HK-2 (cell line): ENCODE measurements at regions not wholly inside any gene's neighbourhood (a gene's known extent, or its start where the extent isn't known, plus 50 kb on each side); places are given as distances from the start of the nearest gene placed in this dataset.

ENCODE experiments used
- DNase-seq: peaks from one replicate; pipeline ENCODE4 v3.0.0-alpha.2; 2018; ENCODE audit not compliant: unreplicated experiment

DNA sequence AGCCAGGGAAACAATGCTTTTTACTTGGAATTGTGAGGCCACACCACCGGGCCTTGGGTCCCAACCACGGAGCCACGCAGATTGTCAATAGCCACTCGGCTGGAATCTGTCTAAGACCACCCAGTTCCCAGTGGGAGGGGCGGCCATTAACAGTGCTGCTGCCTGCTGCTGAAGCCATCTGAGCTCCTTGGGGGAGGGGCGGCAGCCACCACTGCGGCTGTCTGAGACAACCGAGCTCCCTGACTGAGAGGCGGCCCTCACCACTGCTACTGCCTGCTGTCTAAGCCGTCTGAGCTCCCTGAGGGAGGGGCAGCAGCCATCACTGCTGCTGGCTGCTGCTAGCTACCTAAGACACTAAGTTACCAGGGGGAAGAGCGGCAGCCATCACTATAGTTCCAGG is 64.3 kb downstream of the DMRTA2 start:
- no peak for DNase-seq

GRCh38 chr1:50357186-50357585 is 66.1 kb downstream of the DMRTA2 start:
- no peak for DNase-seq

- no peak for DNase-seq
These were observed 68.4 kb downstream of the DMRTA2 start for GRCh38 chr1:50354813-50355212.

GRCh38 chr1:50352428-50352827 is 70.8 kb downstream of the DMRTA2 start:
- DNase-seq = no peak

- no peak for DNase-seq
These were observed 72.4 kb downstream of the DMRTA2 start for GRCh38 chr1:50350868-50351267.

- no peak for DNase-seq
These were observed 72.8 kb downstream of the DMRTA2 start for GRCh38 chr1:50350421-50350820.

DNA sequence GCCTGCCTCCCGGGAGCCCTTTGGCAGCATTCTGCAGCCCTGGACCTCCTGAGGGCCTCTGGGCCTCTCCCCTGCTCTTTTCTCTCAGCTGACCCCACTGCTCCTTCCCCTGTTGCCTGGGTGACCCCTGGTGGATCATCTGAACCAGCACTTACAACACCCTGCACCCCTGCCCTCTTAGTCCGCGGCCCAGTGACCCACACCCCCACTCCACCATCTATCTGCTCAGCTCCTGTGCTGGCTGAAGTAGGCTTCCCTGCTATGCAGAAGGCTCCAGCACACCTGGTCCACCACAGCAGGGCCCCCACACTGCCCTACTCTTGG is 74.0 kb downstream of the DMRTA2 start:
- DNase-seq = no peak

DNA sequence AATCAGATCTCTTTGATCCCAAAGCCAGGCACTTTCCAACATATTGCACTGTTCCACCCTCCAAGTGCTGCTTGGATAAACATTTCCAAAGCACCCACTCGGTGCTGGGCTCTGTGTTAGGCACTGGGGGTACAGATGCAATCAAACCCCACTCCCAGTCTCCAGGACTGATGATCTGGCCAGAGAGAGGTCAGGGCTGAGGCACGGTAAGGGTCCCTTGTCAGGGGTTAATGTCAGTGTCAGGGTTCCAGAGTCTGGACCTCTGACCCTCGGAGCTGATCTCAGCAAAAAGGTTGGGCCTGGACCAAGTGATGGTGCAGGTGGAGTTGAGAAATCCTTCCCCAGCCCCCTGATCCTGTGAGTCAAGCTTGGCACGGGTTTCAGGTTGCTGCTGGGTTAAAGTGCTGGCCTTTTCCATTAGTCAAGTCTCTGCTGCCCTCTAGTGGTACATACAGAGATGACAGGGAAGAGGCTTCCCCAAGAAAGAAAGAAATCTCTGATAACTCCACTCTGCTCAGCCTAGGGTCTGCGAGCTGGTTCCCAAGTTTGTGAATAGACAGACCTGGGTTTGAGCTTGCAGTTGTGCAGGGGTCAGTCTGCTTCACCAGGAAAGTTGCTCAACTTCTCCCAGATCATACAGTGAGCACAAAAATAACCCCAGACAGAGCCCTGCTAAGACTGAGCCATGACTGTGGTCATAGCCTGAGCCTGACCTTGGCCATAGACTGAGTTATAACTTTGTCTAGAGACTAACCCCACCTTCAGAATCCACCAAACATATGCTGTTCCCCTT is 74.6 kb downstream of the DMRTA2 start:
- DNase-seq = peak; percentile 55

DNA sequence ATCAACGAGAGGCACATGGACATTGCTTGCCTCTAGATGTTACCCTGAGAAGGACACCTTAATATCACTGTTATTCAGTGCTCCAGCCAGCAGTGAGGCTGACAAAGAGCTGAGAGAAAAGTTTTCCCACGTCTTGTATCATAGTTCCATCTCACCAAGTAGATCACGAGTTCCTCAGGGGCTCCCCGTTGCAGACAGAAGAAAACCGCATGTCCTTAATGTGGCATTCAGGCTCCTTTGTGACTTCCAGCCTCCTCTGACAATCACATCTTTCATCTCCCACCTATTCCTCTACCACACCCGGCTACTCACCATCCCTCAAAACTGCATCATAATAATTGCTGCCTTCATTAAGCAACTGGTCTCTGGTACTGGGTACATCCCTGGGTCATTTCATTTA is 75.3 kb downstream of the DMRTA2 start:
- no peak for DNase-seq

GRCh38 chr1:50346621-50347020 is 76.6 kb downstream of the DMRTA2 start:
- DNase-seq = no peak

- DNase-seq = no peak
These were observed 79.9 kb downstream of the DMRTA2 start for GRCh38 chr1:50343323-50343722.

DNA sequence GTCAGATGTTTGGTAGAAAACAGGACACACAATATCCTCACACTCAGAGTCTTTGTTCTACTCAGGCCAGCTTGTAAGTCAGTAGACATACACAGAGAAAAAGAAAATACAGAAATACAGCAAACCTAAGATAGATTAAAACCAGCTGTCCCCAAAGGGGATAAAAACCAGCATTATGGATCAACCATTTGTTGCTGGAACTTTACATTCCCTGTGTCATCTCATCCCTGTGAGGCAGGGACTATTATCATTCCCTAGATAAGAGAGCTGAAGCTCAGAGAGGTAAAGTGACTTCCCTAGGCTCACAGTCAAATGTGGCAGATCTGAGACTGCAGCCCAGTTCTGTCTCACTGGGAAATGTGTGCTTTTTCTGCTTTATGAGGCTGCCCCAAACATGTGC is 80.7 kb downstream of the DMRTA2 start:
- no peak for DNase-seq

GRCh38 chr1:50335036-50335435 is 88.2 kb downstream of the DMRTA2 start:
- no peak for DNase-seq

- DNase-seq = peak; percentile 72
These were observed 89.7 kb downstream of the DMRTA2 start for GRCh38 chr1:50333595-50333974.

DNA sequence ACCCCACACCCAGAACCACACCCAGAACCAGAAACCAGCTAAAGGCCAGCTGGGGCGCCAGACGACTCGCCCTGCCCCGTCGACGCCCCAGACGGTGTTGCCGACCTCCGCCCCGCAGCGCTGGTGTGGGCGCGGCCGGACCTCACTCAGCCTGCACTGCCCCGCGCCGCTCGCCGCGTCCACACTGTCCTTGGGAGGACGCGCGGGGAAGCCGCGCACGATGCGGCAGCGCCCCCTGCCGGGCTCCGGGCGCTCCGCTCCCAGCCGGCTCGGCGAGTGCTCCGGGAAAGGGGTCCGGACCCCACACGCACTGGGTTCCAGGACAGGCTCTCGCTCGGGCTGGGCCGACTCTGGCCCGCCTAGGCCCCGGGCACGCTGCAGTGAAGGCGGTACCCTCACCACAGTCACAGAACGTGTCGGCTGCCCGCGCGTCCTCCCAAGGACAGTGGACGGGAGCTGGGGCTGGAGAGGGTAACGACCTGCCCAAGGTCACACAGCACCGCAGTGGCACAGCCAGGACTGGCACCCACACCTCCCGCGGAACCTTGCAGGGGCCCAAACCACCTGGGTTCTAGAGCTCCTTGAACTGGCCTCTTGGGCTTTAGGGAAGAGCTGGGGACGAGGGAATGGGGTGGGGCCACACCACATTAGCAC is 90.2 kb downstream of the DMRTA2 start:
- peak; percentile 77 for DNase-seq

- DNase-seq = no peak
These were observed 93.8 kb downstream of the DMRTA2 start for GRCh38 chr1:50329332-50329932.

DNA sequence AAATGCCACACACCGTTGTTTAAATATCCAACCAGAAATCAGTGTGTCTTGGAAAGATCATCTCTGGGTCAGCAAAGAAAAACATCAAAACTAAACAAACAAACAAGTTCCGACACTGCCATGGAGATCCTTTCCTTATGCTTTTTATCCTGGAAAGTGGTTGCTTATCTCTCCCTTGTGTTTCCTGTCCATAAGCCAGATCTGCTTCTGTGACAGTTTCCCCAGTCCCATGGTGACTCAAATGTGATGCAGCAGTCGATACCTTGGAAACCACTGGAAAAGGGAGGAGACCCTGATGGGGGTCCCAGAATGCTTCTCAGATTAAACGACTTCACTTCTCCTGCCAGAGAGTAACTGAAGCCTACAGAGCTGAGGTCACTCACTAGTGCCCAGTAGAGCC is 94.7 kb downstream of the DMRTA2 start:
- DNase-seq = no peak

- no peak for DNase-seq
These were observed 97.2 kb downstream of the DMRTA2 start for GRCh38 chr1:50326026-50326425.

DNA sequence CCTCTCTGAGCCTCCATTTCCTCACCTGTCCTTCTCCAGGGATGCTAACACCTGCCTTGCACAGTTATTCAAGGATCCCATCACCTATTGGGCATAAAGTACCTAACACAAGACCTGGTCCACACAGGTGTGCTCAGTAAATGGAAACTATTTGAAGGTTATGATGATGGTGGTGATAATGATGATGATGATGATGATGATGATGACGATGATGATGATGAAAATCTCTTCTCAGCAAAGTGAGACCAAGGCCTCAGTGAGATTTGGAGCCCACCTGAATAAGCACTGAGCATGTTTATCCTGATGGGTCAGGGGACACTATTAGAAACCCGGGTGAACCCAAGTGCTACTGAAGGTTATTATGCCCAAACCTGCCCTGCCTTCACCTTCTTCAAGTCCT is 100.7 kb downstream of the DMRTA2 start:
- DNase-seq = no peak

- DNase-seq = no peak
These were observed 104.8 kb downstream of the DMRTA2 start for GRCh38 chr1:50318428-50318827.

- DNase-seq = peak; percentile 14
These were observed 114.4 kb downstream of the DMRTA2 start for GRCh38 chr1:50308878-50309277.

GRCh38 chr1:50305808-50306207 is 117.4 kb downstream of the DMRTA2 start:
- no peak for DNase-seq

GRCh38 chr1:50300297-50300696 is 122.9 kb downstream of the DMRTA2 start:
- no peak for DNase-seq
